ENCODE measurements at regions not wholly inside any gene's neighbourhood (a gene's known extent, or its start where the extent isn't known, plus 50 kb on each side); places are given as distances from the start of the nearest gene placed in this dataset.

DNA sequence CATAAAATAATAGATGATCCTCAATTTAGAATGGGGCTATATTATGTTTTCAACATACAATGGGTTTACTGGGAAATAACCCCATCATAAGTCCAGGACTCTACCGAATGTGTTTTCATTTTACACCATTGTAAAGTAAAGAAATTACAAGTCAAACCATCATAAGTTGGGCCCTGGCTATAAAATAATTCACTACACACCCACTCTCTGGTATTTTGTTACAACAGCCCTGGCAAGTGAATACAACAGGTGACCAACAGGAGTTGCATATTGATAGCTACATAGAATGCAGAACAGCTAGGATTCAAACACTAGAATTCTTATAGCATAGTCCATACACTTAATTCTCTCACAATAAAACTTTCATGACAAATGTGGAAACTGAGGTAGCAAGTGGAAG is 673.0 kb upstream of the CA10 start:
- POLR2A ChIA-PET: no interaction called here
- no peak for ATAC-seq
- no peak for DNase-seq
- Mint-ChIP-seq H3K9me3 (peaks cover 0 to 11% (median 0%) of the 10 kb centered on the region in 9 donors), H3K27ac (no peak overlapping the region), H3K4me3 (no peak overlapping the region), H3K4me1 (no peaks in the 10 kb centered on the region), H3K27me3 (no peaks in the 10 kb centered on the region), H3K36me3 (no peaks in the 10 kb centered on the region)

GRCh38 chr17:52828621-52829020 is 670.1 kb upstream of the CA10 start:
- DNase-seq: no peak
- no peak for ATAC-seq
- no peak overlapping the region for H3K4me3 Mint-ChIP-seq
- H3K27me3 Mint-ChIP-seq: no peaks in the 10 kb centered on the region
- no peak overlapping the region for H3K27ac Mint-ChIP-seq
- H3K36me3 Mint-ChIP-seq: no peaks in the 10 kb centered on the region
- no peaks in the 10 kb centered on the region for H3K4me1 Mint-ChIP-seq
- POLR2A ChIA-PET: no interaction called here
- H3K9me3 Mint-ChIP-seq: peaks cover 0 to 6% (median 0%) of the 10 kb centered on the region in 9 donors

DNA sequence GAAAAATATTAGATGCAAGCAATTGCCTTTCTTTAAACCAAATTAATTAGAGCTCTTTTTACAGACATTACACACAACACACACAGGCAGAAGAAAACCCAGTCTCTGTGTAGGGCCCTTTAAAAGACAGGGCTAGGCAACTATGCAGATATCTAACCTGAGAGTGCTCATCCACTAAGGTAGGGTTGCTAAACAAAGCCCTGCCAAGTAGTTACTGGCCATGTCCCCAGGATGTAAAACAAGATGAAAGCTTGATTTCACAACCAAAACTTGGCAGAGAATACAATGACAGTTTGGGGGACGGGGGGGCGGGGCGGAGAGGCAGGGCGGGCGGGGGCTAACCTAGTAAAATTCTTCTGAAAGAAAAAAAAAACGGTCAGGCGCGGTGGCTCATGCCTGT is 669.0 kb upstream of the CA10 start:
- ATAC-seq (no peak), DNase-seq (no peak)
- H3K4me1 Mint-ChIP-seq: no peaks in the 10 kb centered on the region
- POLR2A ChIA-PET: no interaction called here
- H3K9me3 Mint-ChIP-seq: peaks cover 0 to 6% (median 0%) of the 10 kb centered on the region in 9 donors
- no peak overlapping the region for H3K27ac Mint-ChIP-seq
- no peaks in the 10 kb centered on the region for H3K27me3 Mint-ChIP-seq
- no peaks in the 10 kb centered on the region for H3K36me3 Mint-ChIP-seq
- no peak overlapping the region for H3K4me3 Mint-ChIP-seq

GRCh38 chr17:52824542-52824941 is 666.0 kb upstream of the CA10 start:
- H3K4me3 Mint-ChIP-seq: no peak overlapping the region
- DNase-seq: no peak
- H3K36me3 Mint-ChIP-seq: no peaks in the 10 kb centered on the region
- POLR2A ChIA-PET: no interaction called here
- peaks cover 0 to 2% (median 0%) of the 10 kb centered on the region in 5 donors for H3K27me3 Mint-ChIP-seq
- H3K27ac Mint-ChIP-seq: no peak overlapping the region
- no peaks in the 10 kb centered on the region for H3K4me1 Mint-ChIP-seq
- ATAC-seq: no peak
- peaks cover 0 to 5% (median 1%) of the 10 kb centered on the region in 9 donors for H3K9me3 Mint-ChIP-seq

DNA sequence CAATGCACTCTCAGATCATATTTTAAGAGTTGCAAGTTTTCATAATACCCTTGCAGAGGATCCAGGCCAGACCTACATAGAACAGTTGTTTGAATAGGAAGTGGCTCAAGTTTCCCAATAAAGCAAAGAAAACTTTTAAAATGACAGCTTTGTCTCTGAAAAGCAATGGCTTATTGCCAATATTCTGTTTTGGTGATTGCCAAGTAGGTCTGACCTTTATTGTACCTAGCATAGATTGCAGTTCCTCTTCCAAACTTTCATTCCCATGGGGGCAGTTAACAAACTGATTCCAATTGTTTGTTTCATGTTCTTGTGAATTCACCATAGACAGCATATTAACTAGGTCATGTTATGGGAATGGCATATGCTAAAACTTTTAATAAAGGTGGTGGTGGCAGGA is 664.6 kb upstream of the CA10 start:
- Mint-ChIP-seq H3K27ac (no peak overlapping the region), H3K4me3 (no peak overlapping the region), H3K9me3 (peaks cover 0 to 5% (median 1%) of the 10 kb centered on the region in 9 donors), H3K27me3 (peaks cover 0 to 3% (median 0%) of the 10 kb centered on the region in 5 donors), H3K36me3 (no peaks in the 10 kb centered on the region), H3K4me1 (no peaks in the 10 kb centered on the region)
- no peak for ATAC-seq
- POLR2A ChIA-PET: no interaction called here
- no peak for DNase-seq

DNA sequence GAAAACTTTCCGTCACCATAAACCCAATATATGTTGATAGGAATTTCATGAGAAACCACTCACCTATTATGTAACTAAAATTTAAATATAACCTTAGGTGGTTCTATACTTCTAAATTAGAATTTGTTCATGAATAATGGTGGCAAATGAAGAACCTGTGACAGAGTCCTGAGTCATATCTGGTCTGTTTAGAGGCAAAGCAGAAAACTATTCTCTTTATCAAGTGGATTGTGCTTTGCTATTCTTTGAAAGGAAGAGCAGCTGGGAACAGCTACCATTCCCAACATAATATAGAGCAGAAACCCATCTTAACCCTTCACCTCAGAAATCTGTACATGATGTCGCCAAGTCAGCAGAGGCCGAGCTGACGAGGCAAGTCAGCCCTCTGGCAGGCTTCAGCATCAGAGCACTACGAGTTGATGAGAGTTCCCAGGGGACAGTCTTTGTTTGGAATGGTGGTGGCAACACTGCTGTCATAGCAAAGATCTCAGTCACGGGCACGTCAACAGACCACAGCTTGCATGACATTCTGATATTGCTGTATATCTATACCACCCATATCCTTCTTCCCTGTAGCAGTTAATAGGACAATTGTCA is 631.9 kb upstream of the CA10 start:
- H3K36me3 Mint-ChIP-seq: no peaks in the 10 kb centered on the region
- H3K27me3 Mint-ChIP-seq: no peaks in the 10 kb centered on the region
- H3K9me3 Mint-ChIP-seq: peaks cover 0 to 14% (median 2%) of the 10 kb centered on the region in 9 donors
- H3K27ac Mint-ChIP-seq: no peak overlapping the region
- DNase-seq: no peak
- no peak for ATAC-seq
- POLR2A ChIA-PET: no interaction called here
- no peaks in the 10 kb centered on the region for H3K4me1 Mint-ChIP-seq
- H3K4me3 Mint-ChIP-seq: no peak overlapping the region

DNA sequence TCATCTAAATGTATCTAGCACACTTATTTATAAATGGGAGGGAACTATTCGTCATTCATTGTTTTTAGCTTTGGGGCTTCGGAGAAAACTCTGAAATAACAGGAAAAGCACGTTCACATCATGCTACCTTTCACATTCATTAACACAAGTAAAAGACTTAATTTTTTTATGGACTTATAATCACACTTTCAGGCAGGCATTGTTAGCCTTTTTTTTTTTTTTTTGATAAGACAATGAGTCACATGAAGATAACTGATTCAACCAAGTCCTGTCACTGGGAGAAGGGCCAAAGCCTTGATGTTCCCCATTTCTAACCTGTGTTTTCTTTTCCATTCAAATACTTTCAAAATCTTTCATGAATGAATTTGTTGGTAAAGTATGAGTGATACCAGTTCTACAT is 631.3 kb upstream of the CA10 start:
- no peaks in the 10 kb centered on the region for H3K4me1 Mint-ChIP-seq
- no peak overlapping the region for H3K27ac Mint-ChIP-seq
- DNase-seq (no peak), ATAC-seq (no peak)
- no peaks in the 10 kb centered on the region for H3K36me3 Mint-ChIP-seq
- POLR2A ChIA-PET: no interaction called here
- no peak overlapping the region for H3K4me3 Mint-ChIP-seq
- peaks cover 0 to 14% (median 2%) of the 10 kb centered on the region in 9 donors for H3K9me3 Mint-ChIP-seq
- no peaks in the 10 kb centered on the region for H3K27me3 Mint-ChIP-seq

DNA sequence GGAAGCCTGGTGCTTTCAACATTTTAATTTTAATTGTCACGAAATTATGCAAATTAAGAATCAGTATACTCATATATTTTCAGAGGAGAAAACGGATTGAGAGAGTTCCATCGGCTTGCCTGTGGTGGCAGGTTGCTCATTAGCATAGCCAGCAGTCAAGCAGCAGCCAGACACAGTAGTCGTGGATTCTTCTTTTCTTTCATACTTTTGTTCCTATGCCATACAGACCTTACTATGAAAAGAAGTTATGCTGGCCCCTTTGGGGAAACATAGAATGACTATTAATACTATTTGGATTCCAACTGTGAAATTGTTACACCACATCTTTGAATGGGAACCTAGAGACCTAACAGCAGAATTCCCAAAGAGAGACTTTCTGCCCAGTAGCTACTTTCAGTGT is 617.7 kb upstream of the CA10 start:
- no peaks in the 10 kb centered on the region for H3K27me3 Mint-ChIP-seq
- peaks cover 0 to 13% (median 5%) of the 10 kb centered on the region in 9 donors for H3K9me3 Mint-ChIP-seq
- POLR2A ChIA-PET: no interaction called here
- H3K4me1 Mint-ChIP-seq: no peaks in the 10 kb centered on the region
- no peak overlapping the region for H3K27ac Mint-ChIP-seq
- no peak overlapping the region for H3K4me3 Mint-ChIP-seq
- H3K36me3 Mint-ChIP-seq: no peaks in the 10 kb centered on the region
- no peak for DNase-seq
- ATAC-seq: no peak

- no peak for ATAC-seq
- Mint-ChIP-seq H3K4me3 (no peak overlapping the region), H3K27me3 (no peaks in the 10 kb centered on the region), H3K27ac (no peak overlapping the region), H3K36me3 (no peaks in the 10 kb centered on the region), H3K4me1 (no peaks in the 10 kb centered on the region), H3K9me3 (peaks cover 3 to 25% (median 11%) of the 10 kb centered on the region in 9 donors)
- no peak for DNase-seq
- POLR2A ChIA-PET: no interaction called here
These were observed 604.3 kb upstream of the CA10 start for GRCh38 chr17:52762794-52763167.

DNA sequence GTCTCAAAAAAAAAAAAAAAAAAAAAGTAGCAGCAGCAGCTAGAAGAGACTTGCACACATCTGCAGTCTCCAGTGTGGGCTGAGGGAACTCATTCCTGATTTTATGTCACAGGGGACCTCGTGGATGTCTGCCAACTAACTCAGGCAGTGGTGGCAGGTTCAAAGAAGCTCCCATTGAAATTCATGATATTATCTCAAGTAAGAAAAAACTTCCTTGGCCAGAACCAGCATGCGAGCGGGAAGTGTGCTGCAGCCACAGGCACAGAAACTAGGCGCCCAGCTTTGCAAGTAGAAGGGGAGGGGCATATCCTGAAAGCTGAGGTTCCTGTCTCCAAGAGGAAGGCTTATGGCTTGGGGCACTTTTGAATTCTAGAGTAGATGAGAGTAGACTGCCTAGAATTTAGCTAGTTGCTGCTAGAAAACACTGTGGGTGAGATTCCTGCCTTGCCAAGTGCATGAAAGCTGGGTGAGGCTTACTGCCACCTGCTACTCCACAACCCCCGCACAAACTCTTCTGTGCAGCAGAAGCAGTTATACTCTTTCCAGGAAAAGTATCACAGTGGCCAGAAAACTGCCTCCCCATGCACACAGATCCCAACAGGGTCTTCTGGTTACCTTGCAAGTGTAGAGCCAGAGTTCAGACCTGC is 603.8 kb upstream of the CA10 start:
- ATAC-seq: no peak
- POLR2A ChIA-PET: no interaction called here

GRCh38 chr17:52759864-52760263 is 601.4 kb upstream of the CA10 start:
- no peaks in the 10 kb centered on the region for H3K27me3 Mint-ChIP-seq
- POLR2A ChIA-PET: no interaction called here
- ATAC-seq (no peak), DNase-seq (no peak)
- H3K27ac Mint-ChIP-seq: no peak overlapping the region
- no peaks in the 10 kb centered on the region for H3K4me1 Mint-ChIP-seq
- no peaks in the 10 kb centered on the region for H3K36me3 Mint-ChIP-seq
- H3K4me3 Mint-ChIP-seq: no peak overlapping the region
- peaks cover 0 to 14% (median 5%) of the 10 kb centered on the region in 9 donors for H3K9me3 Mint-ChIP-seq

More for the DNA sequence above, 603.8 kb upstream of the CA10 start:
- DNase-seq: no peak
- Mint-ChIP-seq H3K4me3 (no peak overlapping the region), H3K27me3 (no peaks in the 10 kb centered on the region), H3K4me1 (no peaks in the 10 kb centered on the region), H3K9me3 (peaks cover 3 to 25% (median 10%) of the 10 kb centered on the region in 9 donors), H3K36me3 (no peaks in the 10 kb centered on the region), H3K27ac (no peak overlapping the region)

DNA sequence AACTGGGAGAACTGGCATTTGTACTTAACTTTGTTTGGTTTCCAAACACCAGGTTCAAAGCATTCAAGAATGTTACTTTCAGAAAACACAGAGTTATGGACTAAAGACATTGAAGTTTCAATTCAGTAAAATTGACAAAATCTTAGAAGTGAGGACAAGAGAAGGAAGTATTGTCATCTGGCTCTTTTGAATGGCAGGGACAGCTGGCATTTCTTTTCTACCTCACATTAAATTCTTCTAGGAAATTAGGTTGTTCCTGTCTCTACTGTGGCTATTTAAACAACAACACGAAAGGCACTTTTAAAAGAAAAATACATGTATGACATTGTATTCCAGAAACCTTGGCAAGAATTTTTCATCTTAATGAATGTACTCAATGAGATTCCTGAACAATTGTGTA is 600.0 kb upstream of the CA10 start:
- Mint-ChIP-seq H3K27ac (no peak overlapping the region), H3K4me1 (no peaks in the 10 kb centered on the region), H3K36me3 (no peaks in the 10 kb centered on the region), H3K27me3 (no peaks in the 10 kb centered on the region), H3K4me3 (no peak overlapping the region), H3K9me3 (peaks cover 0 to 9% (median under 1%) of the 10 kb centered on the region in 9 donors)
- ATAC-seq (no peak), DNase-seq (no peak)
- POLR2A ChIA-PET: no interaction called here

GRCh38 chr17:52756746-52757145 is 598.2 kb upstream of the CA10 start:
- POLR2A ChIA-PET: no interaction called here
- ATAC-seq: no peak
- no peak overlapping the region for H3K27ac Mint-ChIP-seq

GRCh38 chr17:52754838-52755237 is 596.3 kb upstream of the CA10 start:
- Mint-ChIP-seq H3K27me3 (no peaks in the 10 kb centered on the region), H3K4me1 (no peaks in the 10 kb centered on the region), H3K36me3 (peaks cover 0 to 5% (median 0%) of the 10 kb centered on the region in 3 donors), H3K9me3 (peaks cover 0 to 8% (median 1%) of the 10 kb centered on the region in 9 donors), H3K27ac (no peak overlapping the region), H3K4me3 (no peak overlapping the region)
- POLR2A ChIA-PET: no interaction called here
- ATAC-seq (no peak), DNase-seq (no peak)

More at GRCh38 chr17:52756746-52757145, 598.2 kb upstream of the CA10 start:
- Mint-ChIP-seq H3K9me3 (peaks cover 0 to 9% (median 0%) of the 10 kb centered on the region in 9 donors), H3K27me3 (no peaks in the 10 kb centered on the region), H3K4me3 (no peak overlapping the region), H3K36me3 (peaks cover 0 to 4% (median 0%) of the 10 kb centered on the region in 3 donors), H3K4me1 (no peaks in the 10 kb centered on the region)
- DNase-seq: no peak

Data from naive thymus-derived CD8-positive, alpha-beta T cell (primary cell).